B cell (primary cell): ENCODE measurements at regions not wholly inside any gene's neighbourhood (a gene's known extent, or its start where the extent isn't known, plus 50 kb on each side); places are given as distances from the start of the nearest gene placed in this dataset.

Experiments
- ATAC-seq: fragments of 200-7000 bp; cut with Tn5 transposase; one replicate; pipeline ENCODE4 v1.10.0; 2021; ENCODE audit warnings: low read depth, mild to moderate bottlenecking, moderate number of reproducible peaks, moderate library complexity
- CTCF ChIA-PET: fragments of 350-600 bp; sonication (Branson Sonifier 250); formaldehyde crosslinking; loops from one replicate; lab custom pipeline; 2021; ENCODE audit warnings: antibody characterized with exemption, inconsistent platforms; lab: Charles Lee
- POLR2A ChIA-PET: fragments of 350-600 bp; sonication (Branson Sonifier 250); formaldehyde crosslinking; loops from one replicate; lab custom pipeline; 2021; ENCODE audit warnings: antibody characterized with exemption; lab: Charles Lee
- DNase-seq: peaks from one replicate; pipeline ENCODE4 v3.0.0; 2013
- H2AFZ ChIP-seq: 2 replicates; pipeline ENCODE4 v1.6.1; 2012; ENCODE audit warnings: mild to moderate bottlenecking, low read depth, low read length; ENCODE audit not compliant: insufficient read depth, poor library complexity, severe bottlenecking
- H3K27ac ChIP-seq, 2 donors: 1 replicate in 1 of 2; 2 replicates in 1 of 2; pipeline ENCODE4 v1.5.1; 2012 to 2013; ENCODE audit warnings: low read length in 2 of 2, mild to moderate bottlenecking in 2 of 2, moderate library complexity in 1 of 2
- H3K27me3 ChIP-seq, 4 experiments: fragments of 200-600 bp in 1 of 4; sonication (generic) in 1 of 4; replicated peaks in 1 of 4; 1 replicate in 2 of 4; 2 replicates in 2 of 4; pipeline versions ENCODE4 v1.6.1 to v1.7.0; 2013 to 2016; ENCODE audit warnings: low read length in 3 of 4, mild to moderate bottlenecking in 2 of 4, mixed read lengths in 1 of 4, moderate library complexity in 1 of 4; ENCODE audit not compliant: insufficient read depth in 4 of 4, control insufficient read depth in 3 of 4; ENCODE audit errors: control extremely low read depth in 1 of 4
- H3K36me3 ChIP-seq, 2 experiments: replicated peaks in 1 of 2; 1 replicate in 1 of 2; 2 replicates in 1 of 2; pipeline versions ENCODE4 v1.6.1 to v1.7.1; 2013; ENCODE audit warnings: low read length in 1 of 2; ENCODE audit not compliant: insufficient read depth in 2 of 2, control insufficient read depth in 1 of 2; ENCODE audit errors: control extremely low read depth in 1 of 2, extremely low read depth in 1 of 2
- H3K4me1 ChIP-seq, 2 donors: fragments of 200-600 bp in 1 of 2; sonication (generic) in 1 of 2; 1 replicate in 1 of 2; 2 replicates in 1 of 2; pipeline versions ENCODE4 v1.5.1 to v1.6.1; 2013 to 2017; ENCODE audit warnings: low read length in 2 of 2; ENCODE audit not compliant: control insufficient read depth in 2 of 2, insufficient read depth in 2 of 2
- H3K4me2 ChIP-seq: replicated peaks from 2 replicates; pipeline ENCODE3; 2012; ENCODE audit warnings: mild to moderate bottlenecking, low read depth, low read length; ENCODE audit not compliant: poor library complexity, severe bottlenecking
- H3K4me3 ChIP-seq, 5 experiments: fragments of 200-600 bp in 1 of 5; sonication (generic) in 1 of 5; 1 replicate in 3 of 5; 2 replicates in 2 of 5; pipeline versions ENCODE4 v1.5.1 to v1.7.0; 2011 to 2016; ENCODE audit warnings: low read length in 4 of 5, mild to moderate bottlenecking in 4 of 5, low read depth in 2 of 5, control low read depth in 1 of 5, moderate library complexity in 1 of 5; ENCODE audit not compliant: insufficient read depth in 1 of 5; ENCODE audit errors: control extremely low read depth in 1 of 5, extremely low read depth in 1 of 5
- H3K79me2 ChIP-seq: fragments of 200-600 bp; sonication (generic); one replicate; pipeline ENCODE4 v1.6.0; 2016; ENCODE audit warnings: low read length; ENCODE audit not compliant: control insufficient read depth, insufficient read depth
- H3K9ac ChIP-seq: fragments of 200-600 bp; sonication (generic); 2 replicates; pipeline ENCODE4 v1.6.1; 2017; ENCODE audit warnings: mild to moderate bottlenecking, low read length, moderate library complexity
- H3K9me3 ChIP-seq, 3 donors: one replicate each; pipeline versions ENCODE4 v1.6.1 to v1.7.1; 2013; ENCODE audit warnings: low read length in 2 of 3; ENCODE audit not compliant: control insufficient read depth in 2 of 3, insufficient read depth in 1 of 3; ENCODE audit errors: control extremely low read depth in 1 of 3
- H4K20me1 ChIP-seq: 2 replicates; pipeline ENCODE4 v1.6.0; 2012; ENCODE audit warnings: mild to moderate bottlenecking, low read length; ENCODE audit not compliant: insufficient read depth, control insufficient read depth, poor library complexity, severe bottlenecking
- H3K27ac Mint-ChIP-seq: one replicate; pipeline ENCODE4 v1.8.0; 2021; ENCODE audit warnings: mixed read lengths
- H3K27me3 Mint-ChIP-seq: one replicate; pipeline ENCODE4 v1.8.0; 2021; ENCODE audit warnings: mixed read lengths
- H3K4me1 Mint-ChIP-seq: one replicate; pipeline ENCODE4 v1.8.0; 2021; ENCODE audit warnings: mixed read lengths
- H3K4me3 Mint-ChIP-seq: one replicate; pipeline ENCODE4 v1.8.0; 2021; ENCODE audit warnings: mixed read lengths
- H3K9me3 Mint-ChIP-seq: one replicate; pipeline ENCODE4 v1.8.0; 2022; ENCODE audit warnings: mixed read lengths; ENCODE audit not compliant: insufficient read depth
- CTCF ChIP-seq: fragments of 200-600 bp; IDR thresholded peaks from one replicate; pipeline ENCODE4 v1.8.0; 2022; ENCODE audit warnings: antibody characterized with exemption, mild to moderate bottlenecking
- EZH2 ChIP-seq: IDR thresholded peaks from 2 replicates; pipeline ENCODE4 v1.6.1; 2012; ENCODE audit warnings: borderline replicate concordance, low read depth, mild to moderate bottlenecking, moderate library complexity, low read length; ENCODE audit not compliant: insufficient read depth, poor library complexity, severe bottlenecking
- WGBS: methylation state at CpG from one replicate; pipeline ENCODE4 v1.1.5; 2013; ENCODE audit warnings: missing lambda C conversion rate; ENCODE audit not compliant: insufficient coverage; 5-methylcytosine and 5-hydroxymethylcytosine counted together
- intact Hi-C: fragments of 100-400 bp; cut with micrococcal nuclease; formaldehyde crosslinking; loops from one replicate; pipeline ENCODE4 v1.10.0; 2022

- no peak for DNase-seq
- intact Hi-C loops, result no loop called here
- Histone ChIP-seq H3K36me3 (no peaks in the 10 kb centered on the region), H4K20me1 (no peaks in the 10 kb centered on the region), H3K4me3 (no peak overlapping the region), H2AFZ (no peak overlapping the region), H3K9ac (no peak overlapping the region), H3K79me2 (no peaks in the 10 kb centered on the region), H3K27ac (no peak overlapping the region), H3K4me1 (no peaks in the 10 kb centered on the region), H3K27me3 (no peaks in the 10 kb centered on the region), H3K4me2 (no peak overlapping the region), H3K9me3 (no peaks in the 10 kb centered on the region)
- ATAC-seq, result no peak
- no peak overlapping the region for H3K4me3 Mint-ChIP-seq
- CTCF ChIA-PET, result no interaction called here
- WGBS, result no CpG with 5 or more reads among the region's 1 CpG
- no peaks in the 10 kb centered on the region for H3K27me3 Mint-ChIP-seq
- H3K9me3 Mint-ChIP-seq, result peaks cover under 1% of the 10 kb centered on the region
- TF ChIP-seq EZH2 (no peak), CTCF (no peak)
- POLR2A ChIA-PET, result no interaction called here
- no peak overlapping the region for H3K27ac Mint-ChIP-seq
- no peaks in the 10 kb centered on the region for H3K4me1 Mint-ChIP-seq
Observed at GRCh38 chr2:21580391-21580790, 456.6 kb downstream of the TDRD15 start.

GRCh38 chr2:21585881-21586280, 462.1 kb downstream of the TDRD15 start:
- Histone ChIP-seq H3K27ac (no peak overlapping the region), H3K79me2 (no peaks in the 10 kb centered on the region), H3K4me3 (no peak overlapping the region), H3K4me2 (no peak overlapping the region), H3K4me1 (no peaks in the 10 kb centered on the region), H4K20me1 (no peaks in the 10 kb centered on the region), H3K9ac (no peak overlapping the region), H3K36me3 (no peaks in the 10 kb centered on the region), H3K9me3 (peaks cover 0 to 3% (median 0%) of the 10 kb centered on the region in 3 donors), H3K27me3 (no peaks in the 10 kb centered on the region), H2AFZ (no peak overlapping the region)
- H3K9me3 Mint-ChIP-seq, result no peaks in the 10 kb centered on the region
- ChIA-PET CTCF (no interaction called here), POLR2A (no interaction called here)
- no peak overlapping the region for H3K4me3 Mint-ChIP-seq
- no peak for DNase-seq
- H3K27ac Mint-ChIP-seq, result no peak overlapping the region
- ATAC-seq, result no peak
- H3K4me1 Mint-ChIP-seq, result no peaks in the 10 kb centered on the region
- no peak for TF ChIP-seq EZH2
- no peak for TF ChIP-seq CTCF
- intact Hi-C loops, result no loop called here
- H3K27me3 Mint-ChIP-seq, result no peaks in the 10 kb centered on the region
